Upper lobe of left lung (tissue), 6 donors: ENCODE measurements at regions not wholly inside any gene's neighbourhood (a gene's known extent, or its start where the extent isn't known, plus 50 kb on each side); places are given as distances from the start of the nearest gene placed in this dataset.

ENCODE experiments used
- ATAC-seq, 2 donors: fragments of 200-7000 bp; cut with Tn5 transposase; one replicate each; pipeline ENCODE4 v1.9.1; 2022; ENCODE audit warnings: mild to moderate bottlenecking in 2 of 2, moderate library complexity in 2 of 2; ENCODE audit not compliant: low FRiP score in 2 of 2
- DNase-seq, 2 donors: peaks; one replicate each; pipeline ENCODE4 v3.0.0-alpha.2; 2019 to 2020
- H3K27ac ChIP-seq, 4 donors: fragments of 200-600 bp; sonication (generic); one replicate each; pipeline ENCODE4 v1.5.1; 2016 to 2019
- H3K27me3 ChIP-seq, 4 donors: fragments of 200-600 bp; sonication (generic); one replicate each; pipeline ENCODE4 v1.5.1; 2017 to 2019
- H3K36me3 ChIP-seq, 4 donors: fragments of 200-600 bp; sonication (generic); one replicate each; pipeline ENCODE4 v1.5.1; 2016 to 2019
- H3K4me1 ChIP-seq, 4 donors: fragments of 200-600 bp; sonication (generic); one replicate each; pipeline ENCODE4 v1.5.1; 2018 to 2019
- H3K4me3 ChIP-seq, 4 donors: fragments of 200-600 bp; sonication (generic); one replicate each; pipeline ENCODE4 v1.5.1; 2017 to 2019; ENCODE audit warnings: mild to moderate bottlenecking in 2 of 4, moderate library complexity in 1 of 4
- H3K9me3 ChIP-seq, 4 donors: fragments of 200-600 bp; sonication (generic); one replicate each; pipeline ENCODE4 v1.5.1; 2018 to 2019
- CTCF ChIP-seq, 6 experiments: fragments of 450-650 bp in 4 of 6; fragments of 200-600 bp in 2 of 6; sonication (generic) in 2 of 6; IDR thresholded peaks; one replicate each; pipeline ENCODE4 v1.5.1; 2016 to 2019; ENCODE audit warnings: antibody characterized with exemption in 6 of 6
- EP300 ChIP-seq, 4 donors: sonication (generic); formaldehyde crosslinking; IDR thresholded peaks; one replicate each; pipeline ENCODE4 v1.5.1; 2017; ENCODE audit warnings: antibody characterized with exemption in 4 of 4, control low read depth in 2 of 4
- POLR2A ChIP-seq, 4 donors: fragments of 450-650 bp; IDR thresholded peaks; one replicate each; pipeline ENCODE4 v1.5.1; 2016 to 2017; ENCODE audit warnings: antibody characterized with exemption in 4 of 4, mild to moderate bottlenecking in 2 of 4
- POLR2AphosphoS5 ChIP-seq, 2 donors: sonication (generic); formaldehyde crosslinking; IDR thresholded peaks; one replicate each; pipeline ENCODE4 v1.5.1; 2017; ENCODE audit warnings: antibody characterized with exemption in 2 of 2
- WGBS, 2 donors: methylation state at CpG; one replicate each; pipeline ENCODE4 v1.1.5; 2017 to 2018; 5-methylcytosine and 5-hydroxymethylcytosine counted together
- donor health status: DM: no; HTN: no; CAD: no; lungs with moderate emphysema.
- donor health status: DM: no; HTN: yes; CAD: no; lungs with severe emphysema.

- 80 to 82% methylated on average over 1 of the region's 1 CpG for WGBS, 2 donors
- Histone ChIP-seq H3K9me3 (no peaks in the 10 kb centered on the region), H3K4me3 (no peak overlapping the region), H3K27me3 (no peaks in the 10 kb centered on the region), H3K27ac (no peak overlapping the region), H3K4me1 (no peaks in the 10 kb centered on the region), H3K36me3 (no peaks in the 10 kb centered on the region)
- ATAC-seq, result no peak
- TF ChIP-seq POLR2AphosphoS5 (IDR thresholded peaks at IDR 0.05) (no peak), POLR2A (IDR thresholded peaks at IDR 0.05) (no peak), EP300 (IDR thresholded peaks at IDR 0.05) (no peak), CTCF (IDR thresholded peaks at IDR 0.05) (no peak)
- DNase-seq, result no peak
These were observed 386.6 kb downstream of the CENPC start for GRCh38 chr4:67158666-67159065.

- no peak for DNase-seq
- TF ChIP-seq POLR2A (IDR thresholded peaks at IDR 0.05) (no peak), CTCF (IDR thresholded peaks at IDR 0.05) (no peak), POLR2AphosphoS5 (IDR thresholded peaks at IDR 0.05) (no peak), EP300 (IDR thresholded peaks at IDR 0.05) (no peak)
- ATAC-seq, result no peak
- Histone ChIP-seq H3K36me3 (no peaks in the 10 kb centered on the region), H3K4me3 (no peak overlapping the region), H3K27ac (no peak overlapping the region), H3K27me3 (no peaks in the 10 kb centered on the region), H3K9me3 (no peaks in the 10 kb centered on the region), H3K4me1 (no peaks in the 10 kb centered on the region)
- 57 to 58% methylated on average over 3 of the region's 3 CpGs for WGBS, 2 donors
These were observed 392.3 kb downstream of the CENPC start for GRCh38 chr4:67152976-67153375.

GRCh38 chr4:67151376-67152343, 393.6 kb downstream of the CENPC start:
- no peaks in the 10 kb centered on the region for H3K27me3 ChIP-seq
- no peak overlapping the region for H3K4me3 ChIP-seq
- TF ChIP-seq POLR2A (IDR thresholded peaks at IDR 0.05) (no peak), POLR2AphosphoS5 (IDR thresholded peaks at IDR 0.05) (no peak), EP300 (IDR thresholded peaks at IDR 0.05) (no peak), CTCF (IDR thresholded peaks at IDR 0.05) (no peak)
- H3K9me3 ChIP-seq, result no peaks in the 10 kb centered on the region
- DNase-seq, result peak in 1 of 2 donors; percentile 69
- H3K36me3 ChIP-seq, result no peaks in the 10 kb centered on the region
- no peak for ATAC-seq
- no peaks in the 10 kb centered on the region for H3K4me1 ChIP-seq
- no peak overlapping the region for H3K27ac ChIP-seq
- 86 to 89% methylated on average over 12 to 32 of the region's 45 CpGs for WGBS, 2 donors

- no peaks in the 10 kb centered on the region for H3K9me3 ChIP-seq
- WGBS, 2 donors, result 67 to 72% methylated on average over 2 of the region's 2 CpGs
- DNase-seq (no peak), ATAC-seq (no peak)
- H3K4me3 ChIP-seq, result no peak overlapping the region
- no peak for TF ChIP-seq CTCF (IDR thresholded peaks at IDR 0.05)
- no peak for TF ChIP-seq POLR2AphosphoS5 (IDR thresholded peaks at IDR 0.05)
- no peak for TF ChIP-seq POLR2A (IDR thresholded peaks at IDR 0.05)
- no peak for TF ChIP-seq EP300 (IDR thresholded peaks at IDR 0.05)
- no peaks in the 10 kb centered on the region for H3K36me3 ChIP-seq
- no peaks in the 10 kb centered on the region for H3K4me1 ChIP-seq
- no peaks in the 10 kb centered on the region for H3K27me3 ChIP-seq
- no peak overlapping the region for H3K27ac ChIP-seq
These were observed 403.7 kb downstream of the CENPC start for GRCh38 chr4:67141586-67141985.
